HG03135 (cell line): ENCODE measurements at regions not wholly inside any gene's neighbourhood (a gene's known extent, or its start where the extent isn't known, plus 50 kb on each side); places are given as distances from the start of the nearest gene placed in this dataset.
"Not testable (repeated sequence)": the region's sequence is repeated elsewhere in the genome, so short reads cannot be mapped to it uniquely, and the experiment has no call there.

ENCODE experiments used
- ATAC-seq: cut with Tn5 transposase; IDR thresholded peaks from one replicate; pipeline ENCODE4 v1.9.1; 2021; ENCODE audit warnings: mild to moderate bottlenecking, moderate library complexity; ENCODE audit not compliant: unreplicated experiment

- no peak for ATAC-seq
Observed at GRCh38 chr10:21293518-21294356, 231.7 kb downstream of the SKIDA1 start.

GRCh38 chr10:21292763-21293517 is 232.5 kb downstream of the SKIDA1 start:
- ATAC-seq, result no peak

- no peak for ATAC-seq
Observed at GRCh38 chr10:21290499-21291160, 234.9 kb downstream of the SKIDA1 start.

GRCh38 chr10:21289961-21290360 is 235.5 kb downstream of the SKIDA1 start:
- ATAC-seq, result no peak

GRCh38 chr10:21289271-21289670 is 236.2 kb downstream of the SKIDA1 start:
- ATAC-seq, result no peak

- ATAC-seq, result no peak
Observed at GRCh38 chr10:21285742-21286331, 239.6 kb downstream of the SKIDA1 start.

GRCh38 chr10:21285207-21285606 is 240.3 kb downstream of the SKIDA1 start:
- ATAC-seq, result no peak

GRCh38 chr10:21284301-21284700 is 241.2 kb downstream of the SKIDA1 start:
- ATAC-seq, result no peak

GRCh38 chr10:21283053-21283452 is 242.4 kb downstream of the SKIDA1 start:
- ATAC-seq, result not testable (repeated sequence)

GRCh38 chr10:21281765-21282484 is 243.6 kb downstream of the SKIDA1 start:
- ATAC-seq, result no peak

GRCh38 chr10:21280971-21281572 is 244.4 kb downstream of the SKIDA1 start:
- no peak for ATAC-seq

GRCh38 chr10:21280037-21280436 is 245.4 kb downstream of the SKIDA1 start:
- ATAC-seq, result no peak

- no peak for ATAC-seq
Observed at GRCh38 chr10:21279217-21279575, 246.3 kb downstream of the SKIDA1 start.

GRCh38 chr10:21278491-21279216 is 246.8 kb downstream of the SKIDA1 start:
- ATAC-seq, result peak; percentile 79

GRCh38 chr10:21273400-21273968 is 252.0 kb downstream of the SKIDA1 start:
- no peak for ATAC-seq

GRCh38 chr10:21272643-21273399 is 252.7 kb downstream of the SKIDA1 start:
- ATAC-seq, result no peak

- ATAC-seq, result no peak
Observed at GRCh38 chr10:21270976-21271375, 254.5 kb downstream of the SKIDA1 start.

GRCh38 chr10:21269289-21269688 is 256.2 kb downstream of the SKIDA1 start:
- ATAC-seq, result no peak
